Thoracic aorta (tissue), 2 donors: ENCODE measurements at regions not wholly inside any gene's neighbourhood (a gene's known extent, or its start where the extent isn't known, plus 50 kb on each side); places are given as distances from the start of the nearest gene placed in this dataset.

Experiments
- ATAC-seq: fragments of 150-250 bp; one replicate; pipeline ENCODE4 v1.8.0; 2017; ENCODE audit warnings: low read depth; ENCODE audit not compliant: insufficient number of reproducible peaks, low FRiP score
- DNase-seq: peaks from one replicate; pipeline ENCODE4 v3.0.0-alpha.2; 2020; ENCODE audit warnings: low spot score
- H3K27ac ChIP-seq, 2 donors: fragments of 200-600 bp; sonication (generic); 1 replicate in 1 of 2; 2 replicates in 1 of 2; pipeline ENCODE4 v1.5.1; 2016; ENCODE audit warnings: mild to moderate bottlenecking in 2 of 2, moderate library complexity in 2 of 2
- H3K27me3 ChIP-seq: fragments of 200-600 bp; sonication (generic); replicated peaks from 2 replicates; pipeline ENCODE4 v1.6.0; 2016; ENCODE audit warnings: mild to moderate bottlenecking; ENCODE audit not compliant: insufficient read depth
- H3K36me3 ChIP-seq: fragments of 200-600 bp; sonication (generic); one replicate; pipeline ENCODE4 v1.5.1; 2016
- H3K4me1 ChIP-seq, 2 donors: fragments of 200-600 bp; sonication (generic); 1 replicate in 1 of 2; 2 replicates in 1 of 2; pipeline versions ENCODE4 v1.5.1 to v1.6.0; 2016; ENCODE audit warnings: low read depth in 2 of 2, mild to moderate bottlenecking in 1 of 2; ENCODE audit not compliant: control insufficient read depth in 1 of 2
- H3K4me3 ChIP-seq: fragments of 200-600 bp; sonication (generic); 2 replicates; pipeline ENCODE4 v1.5.1; 2016; ENCODE audit warnings: mild to moderate bottlenecking
- H3K9me3 ChIP-seq: fragments of 200-600 bp; sonication (generic); 2 replicates; pipeline ENCODE4 v1.5.1; 2016
- CTCF ChIP-seq: fragments of 200-600 bp; sonication (generic); IDR thresholded peaks from one replicate; pipeline ENCODE4 v1.5.1; 2019; ENCODE audit warnings: antibody characterized with exemption

GRCh38 chr2:14263053-14263452, 369.5 kb upstream of the LRATD1 start:
- no peaks in the 10 kb centered on the region for H3K4me1 ChIP-seq
- no peaks in the 10 kb centered on the region for H3K27me3 ChIP-seq
- ATAC-seq, result no peak
- H3K4me3 ChIP-seq, result no peak overlapping the region
- no peak overlapping the region for H3K27ac ChIP-seq
- no peak for DNase-seq
- H3K9me3 ChIP-seq, result no peaks in the 10 kb centered on the region
- no peaks in the 10 kb centered on the region for H3K36me3 ChIP-seq
- no peak for TF ChIP-seq CTCF

GRCh38 chr2:14270036-14270582, 362.4 kb upstream of the LRATD1 start:
- no peak for TF ChIP-seq CTCF
- Histone ChIP-seq H3K4me3 (no peak overlapping the region), H3K4me1 (no peaks in the 10 kb centered on the region), H3K27ac (no peak overlapping the region), H3K27me3 (no peaks in the 10 kb centered on the region), H3K36me3 (no peaks in the 10 kb centered on the region), H3K9me3 (no peaks in the 10 kb centered on the region)
- ATAC-seq (no peak), DNase-seq (no peak)

- ATAC-seq (no peak), DNase-seq (no peak)
- H3K4me1 ChIP-seq, result no peaks in the 10 kb centered on the region
- no peak for TF ChIP-seq CTCF
- no peaks in the 10 kb centered on the region for H3K27me3 ChIP-seq
- H3K27ac ChIP-seq, result no peak overlapping the region
- H3K4me3 ChIP-seq, result no peak overlapping the region
- H3K36me3 ChIP-seq, result no peaks in the 10 kb centered on the region
- no peaks in the 10 kb centered on the region for H3K9me3 ChIP-seq
These were observed 360.0 kb upstream of the LRATD1 start for GRCh38 chr2:14272396-14273075.

GRCh38 chr2:14273650-14274049, 358.9 kb upstream of the LRATD1 start:
- no peak overlapping the region for H3K4me3 ChIP-seq
- ATAC-seq, result no peak
- no peaks in the 10 kb centered on the region for H3K27me3 ChIP-seq
- H3K9me3 ChIP-seq, result no peaks in the 10 kb centered on the region
- H3K27ac ChIP-seq, result no peak overlapping the region
- DNase-seq, result no peak
- TF ChIP-seq CTCF, result no peak
- H3K4me1 ChIP-seq, result no peaks in the 10 kb centered on the region
- H3K36me3 ChIP-seq, result no peaks in the 10 kb centered on the region

GRCh38 chr2:14284244-14284643, 348.3 kb upstream of the LRATD1 start:
- DNase-seq (no peak), ATAC-seq (no peak)
- no peaks in the 10 kb centered on the region for H3K4me1 ChIP-seq

More at GRCh38 chr2:14284244-14284643, 348.3 kb upstream of the LRATD1 start:
- Histone ChIP-seq H3K9me3 (no peaks in the 10 kb centered on the region), H3K36me3 (no peaks in the 10 kb centered on the region), H3K4me3 (no peak overlapping the region), H3K27ac (no peak overlapping the region), H3K27me3 (no peaks in the 10 kb centered on the region)
- no peak for TF ChIP-seq CTCF
